SK-N-SH (cell line): ENCODE measurements at regions not wholly inside any gene's neighbourhood (a gene's known extent, or its start where the extent isn't known, plus 50 kb on each side); places are given as distances from the start of the nearest gene placed in this dataset.

Experiments
- CTCF ChIA-PET: fragments of 300-600, 350-600 bp; formaldehyde crosslinking; extraction: SDS; loops from one replicate; lab custom pipeline; 2021; lab: Yijun Ruan, JAX
- POLR2A ChIA-PET: fragments of 350-600 bp; sonication (Branson Sonifier 250); formaldehyde crosslinking; extraction: SDS; loops from one replicate; lab custom pipeline; 2020; ENCODE audit warnings: antibody characterized with exemption, inconsistent platforms; lab: Yijun Ruan, JAX
- DNase-seq: peaks from one replicate; pipeline ENCODE4 v3.0.0; 2012
- H2AFZ ChIP-seq: fragments of 200-600 bp; sonication (generic); 2 replicates; pipeline ENCODE4 v1.8.1; 2016; ENCODE audit warnings: antibody characterized with exemption, mild to moderate bottlenecking, low read depth
- H3F3A ChIP-seq: fragments of 200-600 bp; sonication (generic); replicated peaks from 2 replicates; pipeline ENCODE3; 2016; ENCODE audit warnings: antibody characterized with exemption, mild to moderate bottlenecking; ENCODE audit not compliant: insufficient read depth
- H3K27ac ChIP-seq, 2 experiments: fragments of 200-500 bp in 1 of 2; fragments of 200-600 bp in 1 of 2; sonication (Bioruptor generic) in 1 of 2; sonication (generic), shearing (Covaris generic) in 1 of 2; 2 replicates each; pipeline versions ENCODE4 v1.5.1 to v1.6.1; 2014 to 2016; ENCODE audit warnings: low read depth in 2 of 2, inconsistent platforms in 1 of 2, low read length in 1 of 2, mild to moderate bottlenecking in 1 of 2, mixed read lengths in 1 of 2
- H3K27me3 ChIP-seq: fragments of 200-600 bp; sonication (generic), shearing (Covaris generic); 2 replicates; pipeline ENCODE4 v1.6.1; 2016; ENCODE audit warnings: mixed run types; ENCODE audit not compliant: insufficient read depth
- H3K36me3 ChIP-seq, 2 experiments: fragments of 200-500 bp in 1 of 2; fragments of 200-600 bp in 1 of 2; sonication (Bioruptor generic) in 1 of 2; sonication (generic) in 1 of 2; replicated peaks in 1 of 2; 2 replicates each; pipeline versions ENCODE3 to v1.5.1; 2014 to 2016; ENCODE audit warnings: low read length in 1 of 2, mild to moderate bottlenecking in 1 of 2; ENCODE audit not compliant: insufficient read depth in 2 of 2, control insufficient read depth in 1 of 2
- H3K4me1 ChIP-seq, 2 experiments: fragments of 200-500 bp in 1 of 2; fragments of 200-600 bp in 1 of 2; sonication (Bioruptor generic) in 1 of 2; sonication (generic), shearing (Covaris generic) in 1 of 2; 2 replicates each; pipeline versions ENCODE4 v1.5.1 to v1.6.1; 2014 to 2016; ENCODE audit warnings: low read depth in 1 of 2, low read length in 1 of 2, mixed run types in 1 of 2; ENCODE audit not compliant: insufficient read depth in 2 of 2, control insufficient read depth in 1 of 2
- H3K4me2 ChIP-seq: fragments of 200-600 bp; sonication (generic), shearing (Covaris generic); 2 replicates; pipeline ENCODE4 v1.6.1; 2017; ENCODE audit warnings: mixed run types
- H3K4me3 ChIP-seq, 2 experiments: fragments of 200-500 bp in 1 of 2; fragments of 200-600 bp in 1 of 2; sonication (Bioruptor generic) in 1 of 2; sonication (generic), shearing (Covaris generic) in 1 of 2; 2 replicates each; pipeline versions ENCODE4 v1.5.1 to v1.8.1; 2014 to 2016; ENCODE audit warnings: low read depth in 2 of 2, inconsistent platforms in 1 of 2, low read length in 1 of 2, mild to moderate bottlenecking in 1 of 2, mixed read lengths in 1 of 2, moderate library complexity in 1 of 2
- H3K79me2 ChIP-seq: fragments of 200-600 bp; sonication (generic); 2 replicates; pipeline ENCODE4 v1.8.1; 2017; ENCODE audit warnings: mild to moderate bottlenecking; ENCODE audit not compliant: insufficient read depth
- H3K9ac ChIP-seq: fragments of 200-600 bp; sonication (generic); 2 replicates; pipeline ENCODE4 v1.6.1; 2017; ENCODE audit warnings: mixed run types
- H3K9me2 ChIP-seq: fragments of 200-600 bp; sonication (generic); 2 replicates; pipeline ENCODE4 v1.6.1; 2017; ENCODE audit warnings: mixed run types
- H3K9me3 ChIP-seq: fragments of 200-600 bp; sonication (generic); 2 replicates; pipeline ENCODE4 v1.6.1; 2017; ENCODE audit warnings: mixed run types, mild to moderate bottlenecking, moderate library complexity
- H4K20me1 ChIP-seq: fragments of 200-600 bp; sonication (generic); 2 replicates; pipeline ENCODE4 v1.6.1; 2017; ENCODE audit warnings: mild to moderate bottlenecking, mixed run types; ENCODE audit not compliant: insufficient read depth
- CHD2 ChIP-seq: fragments of 150-350 bp; IDR thresholded peaks from 2 replicates; pipeline ENCODE4 v1.6.1; 2018; ENCODE audit warnings: low read length; ENCODE audit not compliant: partially characterized antibody
- ELF1 ChIP-seq: IDR thresholded peaks from 2 replicates; pipeline ENCODE4 v1.4.0; 2012
- EP300 ChIP-seq, 2 experiments: IDR thresholded peaks; 2 replicates each; pipeline versions ENCODE4 v1.4.0 to v1.6.1; 2012; ENCODE audit warnings: borderline replicate concordance in 1 of 2, low read depth in 1 of 2, low read length in 1 of 2
- EZH2phosphoT487 ChIP-seq: fragments of 200-600 bp; sonication (generic); IDR thresholded peaks from 2 replicates; pipeline ENCODE4 v1.6.1; 2017; ENCODE audit warnings: low read depth, mixed run types, mild to moderate bottlenecking, antibody characterized with exemption, moderate library complexity, borderline replicate concordance
- FOSL2 ChIP-seq: IDR thresholded peaks from 2 replicates; pipeline ENCODE4 v1.4.0; 2012; ENCODE audit warnings: low read depth, mild to moderate bottlenecking, moderate library complexity, borderline replicate concordance
- FOXJ3 ChIP-seq: sonication (generic); formaldehyde crosslinking; IDR thresholded peaks from 2 replicates; pipeline ENCODE4 v1.5.1; 2020; ENCODE audit warnings: mild to moderate bottlenecking, missing genetic modification reagents
- IRF3 ChIP-seq: fragments of 150-350 bp; IDR thresholded peaks from 2 replicates; pipeline ENCODE4 v1.6.1; 2016; ENCODE audit warnings: mild to moderate bottlenecking, low read depth, low read length
- MAX ChIP-seq: IDR thresholded peaks from 2 replicates; pipeline ENCODE4 v1.4.0; 2012; ENCODE audit warnings: low read depth
- NRF1 ChIP-seq: IDR thresholded peaks from 2 replicates; pipeline ENCODE4 v1.6.1; 2012; ENCODE audit warnings: low read depth, mild to moderate bottlenecking, low read length
- RAD21 ChIP-seq: IDR thresholded peaks from 2 replicates; pipeline ENCODE4 v1.6.1; 2012; ENCODE audit warnings: mild to moderate bottlenecking, low read length
- REST ChIP-seq: IDR thresholded peaks from 2 replicates; pipeline ENCODE4 v1.6.1; 2012; ENCODE audit warnings: mild to moderate bottlenecking, low read depth, low read length, moderate library complexity
- RXRA ChIP-seq: IDR thresholded peaks from 2 replicates; pipeline ENCODE4 v1.4.0; 2012; ENCODE audit warnings: low read depth, mild to moderate bottlenecking, borderline replicate concordance
- SIN3A ChIP-seq: IDR thresholded peaks from 2 replicates; pipeline ENCODE4 v1.6.1; 2012; ENCODE audit warnings: low read depth, mild to moderate bottlenecking, low read length, moderate library complexity, borderline replicate concordance
- USF1 ChIP-seq: IDR thresholded peaks from 2 replicates; pipeline ENCODE4 v1.4.0; 2012; ENCODE audit warnings: low read depth, borderline replicate concordance
- YY1 ChIP-seq: IDR thresholded peaks from 2 replicates; pipeline ENCODE4 v1.4.0; 2012; ENCODE audit warnings: low read depth, mild to moderate bottlenecking
- WGBS: methylation state at CpG from one replicate; pipeline ENCODE4 v1.1.6; 2017; ENCODE audit warnings: low lambda C conversion rate; 5-methylcytosine and 5-hydroxymethylcytosine counted together

GRCh38 chr5:159449925-159450324 lies 119.6 kb upstream of the IL12B start (continued):
- TF ChIP-seq ELF1 = no peak
- no peak for TF ChIP-seq REST
- TF ChIP-seq NRF1 = no peak
- TF ChIP-seq YY1 = no peak
- no peak for TF ChIP-seq CHD2

GRCh38 chr5:159450417-159450816 lies 120.1 kb upstream of the IL12B start:
- Histone ChIP-seq H3K36me3 (no peaks in the 10 kb centered on the region), H3K4me1 (peaks cover 0 to 4% of the 10 kb centered on the region in 2 experiments; a peak in 1 of 4 replicates), H2AFZ (no peak overlapping the region), H3F3A (peaks cover 12% of the 10 kb centered on the region), H3K9ac (no peak overlapping the region), H3K27ac (peak overlapping the region in 1 of 2 experiments; percentile 75; a peak in 2 of 4 replicates), H3K79me2 (no peaks in the 10 kb centered on the region), H3K4me3 (no peak overlapping the region), H3K9me2 (no peaks in the 10 kb centered on the region), H4K20me1 (no peaks in the 10 kb centered on the region), H3K4me2 (peak overlapping the region; percentile 57; the same call in 1 of the 2 replicates), H3K27me3 (no peaks in the 10 kb centered on the region), H3K9me3 (no peaks in the 10 kb centered on the region)
- POLR2A ChIA-PET = no interaction called here
- 95% methylated on average over 4 of the region's 4 CpGs for WGBS
- CTCF ChIA-PET = interaction anchor here (0.7 kb wide), 1 partner anchor 537 kb away, joined by 4 read pairs; no protein-coding TSS in a partner anchor
- TF ChIP-seq CHD2 = no peak
- no peak for TF ChIP-seq REST
- TF ChIP-seq RAD21 = no peak
- no peak for TF ChIP-seq RXRA
- no peak for TF ChIP-seq EP300 (IDR thresholded peaks at IDR 0.05; ENCODE audit: borderline replicate concordance in 1 of 2, low read depth in 1 of 2, low read length in 1 of 2)
- no peak for TF ChIP-seq MAX
- TF ChIP-seq SIN3A = no peak
- TF ChIP-seq USF1 = no peak
- TF ChIP-seq ELF1 = no peak
- no peak for TF ChIP-seq FOXJ3 (CRISPR knock-in tag)
- TF ChIP-seq EZH2phosphoT487 = no peak
- no peak for TF ChIP-seq IRF3
- TF ChIP-seq FOSL2 = no peak
- DNase-seq = no peak
